ENCODE measurements at regions not wholly inside any gene's neighbourhood (a gene's known extent, or its start where the extent isn't known, plus 50 kb on each side); places are given as distances from the start of the nearest gene placed in this dataset.

DNA sequence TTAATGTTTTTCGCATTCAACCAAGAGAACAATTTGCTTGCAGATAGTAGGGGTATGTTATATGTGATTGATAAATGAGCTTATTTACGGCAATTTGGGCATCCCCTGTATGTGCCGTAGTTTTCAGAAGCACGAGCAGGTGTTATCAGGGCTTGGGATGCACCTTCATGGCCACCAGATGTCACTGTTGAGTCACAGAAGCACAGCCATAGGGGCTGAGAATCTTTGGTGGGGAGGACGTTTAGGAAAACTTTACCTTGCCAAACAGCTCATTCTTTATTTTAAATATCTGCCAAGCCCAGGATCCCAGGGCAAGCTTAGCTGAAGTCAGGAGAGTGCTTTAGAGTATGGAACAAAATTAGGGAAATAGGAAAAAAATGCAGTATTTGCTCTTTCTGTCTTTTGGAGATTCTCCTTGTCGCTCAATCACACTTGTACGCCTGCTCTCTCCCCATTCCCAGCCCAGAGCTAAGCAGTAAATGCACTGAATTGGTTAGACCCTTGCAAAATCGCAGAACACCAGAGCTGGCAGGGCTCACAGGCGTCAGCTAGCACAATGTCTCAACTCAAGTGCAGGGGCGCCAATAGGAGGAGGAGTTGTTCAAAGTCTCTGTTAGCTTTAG is 93.6 kb upstream of the MPHOSPH6 start:
- TF ChIP-seq, protein P1, sequence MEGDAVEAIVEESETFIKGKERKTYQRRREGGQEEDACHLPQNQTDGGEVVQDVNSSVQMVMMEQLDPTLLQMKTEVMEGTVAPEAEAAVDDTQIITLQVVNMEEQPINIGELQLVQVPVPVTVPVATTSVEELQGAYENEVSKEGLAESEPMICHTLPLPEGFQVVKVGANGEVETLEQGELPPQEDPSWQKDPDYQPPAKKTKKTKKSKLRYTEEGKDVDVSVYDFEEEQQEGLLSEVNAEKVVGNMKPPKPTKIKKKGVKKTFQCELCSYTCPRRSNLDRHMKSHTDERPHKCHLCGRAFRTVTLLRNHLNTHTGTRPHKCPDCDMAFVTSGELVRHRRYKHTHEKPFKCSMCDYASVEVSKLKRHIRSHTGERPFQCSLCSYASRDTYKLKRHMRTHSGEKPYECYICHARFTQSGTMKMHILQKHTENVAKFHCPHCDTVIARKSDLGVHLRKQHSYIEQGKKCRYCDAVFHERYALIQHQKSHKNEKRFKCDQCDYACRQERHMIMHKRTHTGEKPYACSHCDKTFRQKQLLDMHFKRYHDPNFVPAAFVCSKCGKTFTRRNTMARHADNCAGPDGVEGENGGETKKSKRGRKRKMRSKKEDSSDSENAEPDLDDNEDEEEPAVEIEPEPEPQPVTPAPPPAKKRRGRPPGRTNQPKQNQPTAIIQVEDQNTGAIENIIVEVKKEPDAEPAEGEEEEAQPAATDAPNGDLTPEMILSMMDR (IDR thresholded peaks at IDR 0.05), result peak in 2 of 3 donors; percentile 29 to 32
- TF ChIP-seq POLR2A (IDR thresholded peaks at IDR 0.05), result no peak
